ENCODE measurements at regions not wholly inside any gene's neighbourhood (a gene's known extent, or its start where the extent isn't known, plus 50 kb on each side); places are given as distances from the start of the nearest gene placed in this dataset.

- no peak overlapping the region for H3K4me3 ChIP-seq (ENCODE audit: low read length)
- H3K27me3 ChIP-seq (ENCODE audit: insufficient read depth, low read length) = no peaks in the 10 kb centered on the region
- H3K4me1 ChIP-seq (ENCODE audit: insufficient read depth, low read length) = no peaks in the 10 kb centered on the region
- no peaks in the 10 kb centered on the region for H3K9me3 ChIP-seq (ENCODE audit: low read depth, low read length)
These were observed 243.7 kb upstream of the SP8 start for GRCh38 chr7:21030237-21030871.

GRCh38 chr7:21041252-21041651 is 254.6 kb upstream of the SP8 start:
- Histone ChIP-seq H3K4me1 (ENCODE audit: insufficient read depth, low read length) (no peaks in the 10 kb centered on the region), H3K27me3 (ENCODE audit: insufficient read depth, low read length) (no peaks in the 10 kb centered on the region), H3K4me3 (ENCODE audit: low read length) (no peak overlapping the region), H3K9me3 (ENCODE audit: low read depth, low read length) (no peaks in the 10 kb centered on the region)

- H3K4me3 ChIP-seq (ENCODE audit: low read length) = no peak overlapping the region
- no peaks in the 10 kb centered on the region for H3K27me3 ChIP-seq (ENCODE audit: insufficient read depth, low read length)
- no peaks in the 10 kb centered on the region for H3K4me1 ChIP-seq (ENCODE audit: insufficient read depth, low read length)
These were observed 255.0 kb upstream of the SP8 start for GRCh38 chr7:21041666-21042065.

GRCh38 chr7:21044384-21044783 is 257.7 kb upstream of the SP8 start:
- no peak overlapping the region for H3K4me3 ChIP-seq (ENCODE audit: low read length)

More at GRCh38 chr7:21041666-21042065, 255.0 kb upstream of the SP8 start:
- H3K9me3 ChIP-seq (ENCODE audit: low read depth, low read length) = no peaks in the 10 kb centered on the region

GRCh38 chr7:21044913-21045568 is 258.4 kb upstream of the SP8 start:
- Histone ChIP-seq H3K4me1 (ENCODE audit: insufficient read depth, low read length) (no peaks in the 10 kb centered on the region), H3K27me3 (ENCODE audit: insufficient read depth, low read length) (no peaks in the 10 kb centered on the region), H3K9me3 (ENCODE audit: low read depth, low read length) (no peaks in the 10 kb centered on the region), H3K4me3 (ENCODE audit: low read length) (no peak overlapping the region)

More at GRCh38 chr7:21044384-21044783, 257.7 kb upstream of the SP8 start:
- no peaks in the 10 kb centered on the region for H3K9me3 ChIP-seq (ENCODE audit: low read depth, low read length)
- H3K4me1 ChIP-seq (ENCODE audit: insufficient read depth, low read length) = no peaks in the 10 kb centered on the region
- no peaks in the 10 kb centered on the region for H3K27me3 ChIP-seq (ENCODE audit: insufficient read depth, low read length)

GRCh38 chr7:21051865-21052264 is 265.2 kb upstream of the SP8 start:
- no peaks in the 10 kb centered on the region for H3K27me3 ChIP-seq (ENCODE audit: insufficient read depth, low read length)
- H3K4me3 ChIP-seq (ENCODE audit: low read length) = no peak overlapping the region
- H3K9me3 ChIP-seq (ENCODE audit: low read depth, low read length) = no peaks in the 10 kb centered on the region
- H3K4me1 ChIP-seq (ENCODE audit: insufficient read depth, low read length) = no peaks in the 10 kb centered on the region

- Histone ChIP-seq H3K4me3 (ENCODE audit: low read length) (no peak overlapping the region), H3K4me1 (ENCODE audit: insufficient read depth, low read length) (no peaks in the 10 kb centered on the region), H3K27me3 (ENCODE audit: insufficient read depth, low read length) (no peaks in the 10 kb centered on the region), H3K9me3 (ENCODE audit: low read depth, low read length) (no peaks in the 10 kb centered on the region)
These were observed 267.9 kb upstream of the SP8 start for GRCh38 chr7:21054427-21055112.

GRCh38 chr7:21059069-21059468 is 272.4 kb upstream of the SP8 start:
- Histone ChIP-seq H3K9me3 (ENCODE audit: low read depth, low read length) (peaks cover 6% of the 10 kb centered on the region), H3K4me1 (ENCODE audit: insufficient read depth, low read length) (no peaks in the 10 kb centered on the region), H3K4me3 (ENCODE audit: low read length) (no peak overlapping the region), H3K27me3 (ENCODE audit: insufficient read depth, low read length) (no peaks in the 10 kb centered on the region)

- Histone ChIP-seq H3K27me3 (ENCODE audit: insufficient read depth, low read length) (no peaks in the 10 kb centered on the region), H3K4me3 (ENCODE audit: low read length) (no peak overlapping the region), H3K4me1 (ENCODE audit: insufficient read depth, low read length) (no peaks in the 10 kb centered on the region), H3K9me3 (ENCODE audit: low read depth, low read length) (peaks cover 6% of the 10 kb centered on the region)
These were observed 276.4 kb upstream of the SP8 start for GRCh38 chr7:21063106-21063505.

- no peak overlapping the region for H3K4me3 ChIP-seq (ENCODE audit: low read length)
- H3K4me1 ChIP-seq (ENCODE audit: insufficient read depth, low read length) = no peaks in the 10 kb centered on the region
- H3K27me3 ChIP-seq (ENCODE audit: insufficient read depth, low read length) = no peaks in the 10 kb centered on the region
- peaks cover 6% of the 10 kb centered on the region for H3K9me3 ChIP-seq (ENCODE audit: low read depth, low read length)
These were observed 278.3 kb upstream of the SP8 start for GRCh38 chr7:21064698-21065648.

GRCh38 chr7:21066221-21066620 is 279.5 kb upstream of the SP8 start:
- no peaks in the 10 kb centered on the region for H3K27me3 ChIP-seq (ENCODE audit: insufficient read depth, low read length)
- peaks cover 6% of the 10 kb centered on the region for H3K9me3 ChIP-seq (ENCODE audit: low read depth, low read length)
- H3K4me1 ChIP-seq (ENCODE audit: insufficient read depth, low read length) = no peaks in the 10 kb centered on the region
- no peak overlapping the region for H3K4me3 ChIP-seq (ENCODE audit: low read length)

GRCh38 chr7:21067216-21067615 is 280.5 kb upstream of the SP8 start:
- no peak overlapping the region for H3K4me3 ChIP-seq (ENCODE audit: low read length)
- H3K4me1 ChIP-seq (ENCODE audit: insufficient read depth, low read length) = no peaks in the 10 kb centered on the region
- no peaks in the 10 kb centered on the region for H3K27me3 ChIP-seq (ENCODE audit: insufficient read depth, low read length)
- peaks cover 6% of the 10 kb centered on the region for H3K9me3 ChIP-seq (ENCODE audit: low read depth, low read length)

- H3K4me3 ChIP-seq (ENCODE audit: low read length) = no peak overlapping the region
These were observed 283.9 kb upstream of the SP8 start for GRCh38 chr7:21070571-21071090.

GRCh38 chr7:21071561-21072501 is 285.1 kb upstream of the SP8 start:
- H3K4me3 ChIP-seq (ENCODE audit: low read length) = no peak overlapping the region
- H3K4me1 ChIP-seq (ENCODE audit: insufficient read depth, low read length) = no peaks in the 10 kb centered on the region
- no peaks in the 10 kb centered on the region for H3K27me3 ChIP-seq (ENCODE audit: insufficient read depth, low read length)
- no peaks in the 10 kb centered on the region for H3K9me3 ChIP-seq (ENCODE audit: low read depth, low read length)

More at GRCh38 chr7:21070571-21071090, 283.9 kb upstream of the SP8 start:
- H3K27me3 ChIP-seq (ENCODE audit: insufficient read depth, low read length) = no peaks in the 10 kb centered on the region
- no peaks in the 10 kb centered on the region for H3K4me1 ChIP-seq (ENCODE audit: insufficient read depth, low read length)
- H3K9me3 ChIP-seq (ENCODE audit: low read depth, low read length) = no peaks in the 10 kb centered on the region

Measured in mononuclear cell (primary cell).